ENCODE measurements at regions not wholly inside any gene's neighbourhood (a gene's known extent, or its start where the extent isn't known, plus 50 kb on each side); places are given as distances from the start of the nearest gene placed in this dataset.

DNA sequence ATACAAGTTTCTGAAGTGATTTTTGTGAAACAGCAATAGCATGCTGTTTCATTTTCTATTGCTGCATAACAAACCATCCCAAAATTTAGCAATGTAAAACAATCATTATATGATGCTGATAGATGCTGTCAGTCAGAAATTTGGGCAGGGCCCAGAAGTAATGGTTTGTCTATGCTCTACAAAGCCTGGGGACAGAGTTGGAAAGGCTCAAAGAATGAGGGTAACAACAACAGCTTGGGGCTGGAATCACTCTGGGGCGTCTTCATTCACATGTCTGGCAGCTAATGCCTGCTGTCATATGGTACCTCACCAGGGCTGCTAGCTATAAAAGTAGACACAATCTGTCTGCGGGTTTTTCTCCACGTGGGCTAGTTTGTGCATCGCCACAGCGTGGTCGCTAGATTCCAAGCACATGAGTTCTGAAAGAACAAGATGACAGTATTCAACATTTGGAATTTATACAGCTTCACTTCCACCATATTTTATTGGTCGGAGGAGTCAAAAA, 176.5 kb downstream of the BMP4 start:
- no peak for TF ChIP-seq CTCF (IDR thresholded peaks at IDR 0.05)
- Histone ChIP-seq H4K20me1 (ENCODE audit: insufficient read depth, low read length) (no peaks in the 10 kb centered on the region), H3K4me3 (replicated peaks in 1 of 3; ENCODE audit: low read depth in 2 of 3, low read length in 3 of 3) (no peak overlapping the region), H3K4me1 (ENCODE audit: control insufficient read depth in 1 of 2, insufficient read depth in 2 of 2, low read length in 2 of 2) (no peaks in the 10 kb centered on the region), H3K79me2 (ENCODE audit: insufficient read depth, low read length) (no peaks in the 10 kb centered on the region), H3K9me3 (replicated peaks in 1 of 2; ENCODE audit: control insufficient read depth in 1 of 2, insufficient read depth in 1 of 2, low read length in 2 of 2) (peaks cover 0 to 6% of the 10 kb centered on the region in 2 donors), H2AFZ (ENCODE audit: insufficient read depth, low read depth, low read length, poor library complexity, severe bottlenecking) (no peak overlapping the region), H3K36me3 (replicated peaks in 1 of 2; ENCODE audit: control insufficient read depth in 1 of 2, insufficient read depth in 2 of 2, low read length in 2 of 2) (no peaks in the 10 kb centered on the region), H3K9ac (ENCODE audit: insufficient read depth, low read length, poor library complexity, severe bottlenecking) (no peak overlapping the region), H3K27me3 (ENCODE audit: control insufficient read depth in 2 of 2, insufficient read depth in 2 of 2, low read length in 2 of 2) (no peaks in the 10 kb centered on the region), H3K27ac (ENCODE audit: low read depth in 1 of 2, low read length in 2 of 2) (no peak overlapping the region), H3K4me2 (replicated peaks; ENCODE audit: extremely low read depth, low read length, poor library complexity, severe bottlenecking) (no peak overlapping the region)
- 93% methylated on average over 6 of the region's 7 CpGs for WGBS (ENCODE audit: insufficient coverage)
- Mint-ChIP-seq H3K9me3 (peaks cover 0 to 6% (median 3%) of the 10 kb centered on the region in 7 donors), H3K27ac (no peak overlapping the region), H3K36me3 (no peaks in the 10 kb centered on the region), H3K27me3 (ENCODE audit: low read depth in 3 of 3) (peaks cover 0 to 2% (median 0%) of the 10 kb centered on the region in 3 donors), H3K4me1 (no peaks in the 10 kb centered on the region), H3K4me3 (no peak overlapping the region)
- DNase-seq: no peak
- intact Hi-C loops (cut with micrococcal nuclease): no loop called here

DNA sequence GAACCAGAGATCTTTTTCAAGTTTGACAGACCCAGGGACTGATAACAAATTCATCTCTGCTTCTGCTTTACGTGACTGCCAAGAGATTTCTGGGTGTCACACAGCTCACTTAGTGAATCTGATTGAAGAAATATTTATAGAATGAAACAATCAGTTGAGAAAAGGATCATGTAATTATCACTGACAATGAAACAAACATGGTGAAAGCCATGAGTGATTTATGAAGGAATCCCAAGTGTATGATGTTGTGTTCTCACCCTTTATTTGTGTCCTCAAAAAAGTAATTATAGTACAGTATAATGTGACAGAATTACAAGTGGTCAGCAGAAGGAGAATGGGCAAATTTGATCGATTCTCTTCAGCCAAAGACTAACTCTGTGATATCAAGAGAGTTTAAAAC, 177.3 kb downstream of the BMP4 start:
- Histone ChIP-seq H2AFZ (ENCODE audit: insufficient read depth, low read depth, low read length, poor library complexity, severe bottlenecking) (no peak overlapping the region), H3K36me3 (replicated peaks in 1 of 2; ENCODE audit: control insufficient read depth in 1 of 2, insufficient read depth in 2 of 2, low read length in 2 of 2) (no peaks in the 10 kb centered on the region), H3K4me3 (replicated peaks in 1 of 3; ENCODE audit: low read depth in 2 of 3, low read length in 3 of 3) (no peak overlapping the region), H3K4me2 (replicated peaks; ENCODE audit: extremely low read depth, low read length, poor library complexity, severe bottlenecking) (no peak overlapping the region), H3K9ac (ENCODE audit: insufficient read depth, low read length, poor library complexity, severe bottlenecking) (no peak overlapping the region), H3K4me1 (ENCODE audit: control insufficient read depth in 1 of 2, insufficient read depth in 2 of 2, low read length in 2 of 2) (no peaks in the 10 kb centered on the region), H3K27me3 (ENCODE audit: control insufficient read depth in 2 of 2, insufficient read depth in 2 of 2, low read length in 2 of 2) (no peaks in the 10 kb centered on the region), H3K9me3 (replicated peaks in 1 of 2; ENCODE audit: control insufficient read depth in 1 of 2, insufficient read depth in 1 of 2, low read length in 2 of 2) (peaks cover 0 to 6% of the 10 kb centered on the region in 2 donors), H3K27ac (ENCODE audit: low read depth in 1 of 2, low read length in 2 of 2) (no peak overlapping the region), H3K79me2 (ENCODE audit: insufficient read depth, low read length) (no peaks in the 10 kb centered on the region), H4K20me1 (ENCODE audit: insufficient read depth, low read length) (no peaks in the 10 kb centered on the region)
- DNase-seq: no peak
- intact Hi-C loops (cut with micrococcal nuclease): no loop called here
- Mint-ChIP-seq H3K27ac (no peak overlapping the region), H3K9me3 (peaks cover 0 to 6% (median 2%) of the 10 kb centered on the region in 7 donors), H3K36me3 (no peaks in the 10 kb centered on the region), H3K27me3 (ENCODE audit: low read depth in 3 of 3) (peaks cover 0 to 2% (median 0%) of the 10 kb centered on the region in 3 donors), H3K4me1 (no peaks in the 10 kb centered on the region), H3K4me3 (no peak overlapping the region)
- no peak for TF ChIP-seq CTCF (IDR thresholded peaks at IDR 0.05)
- 50% methylated on average over 1 of the region's 2 CpGs for WGBS (ENCODE audit: insufficient coverage)

All from CD14-positive monocyte (primary cell).